HG03469 (cell line): ENCODE measurements at regions not wholly inside any gene's neighbourhood (a gene's known extent, or its start where the extent isn't known, plus 50 kb on each side); places are given as distances from the start of the nearest gene placed in this dataset.

Experiments
- ATAC-seq: cut with Tn5 transposase; IDR thresholded peaks from one replicate; pipeline ENCODE4 v1.9.1; 2021; ENCODE audit warnings: mild to moderate bottlenecking, moderate library complexity, moderate number of reproducible peaks; ENCODE audit not compliant: unreplicated experiment

DNA sequence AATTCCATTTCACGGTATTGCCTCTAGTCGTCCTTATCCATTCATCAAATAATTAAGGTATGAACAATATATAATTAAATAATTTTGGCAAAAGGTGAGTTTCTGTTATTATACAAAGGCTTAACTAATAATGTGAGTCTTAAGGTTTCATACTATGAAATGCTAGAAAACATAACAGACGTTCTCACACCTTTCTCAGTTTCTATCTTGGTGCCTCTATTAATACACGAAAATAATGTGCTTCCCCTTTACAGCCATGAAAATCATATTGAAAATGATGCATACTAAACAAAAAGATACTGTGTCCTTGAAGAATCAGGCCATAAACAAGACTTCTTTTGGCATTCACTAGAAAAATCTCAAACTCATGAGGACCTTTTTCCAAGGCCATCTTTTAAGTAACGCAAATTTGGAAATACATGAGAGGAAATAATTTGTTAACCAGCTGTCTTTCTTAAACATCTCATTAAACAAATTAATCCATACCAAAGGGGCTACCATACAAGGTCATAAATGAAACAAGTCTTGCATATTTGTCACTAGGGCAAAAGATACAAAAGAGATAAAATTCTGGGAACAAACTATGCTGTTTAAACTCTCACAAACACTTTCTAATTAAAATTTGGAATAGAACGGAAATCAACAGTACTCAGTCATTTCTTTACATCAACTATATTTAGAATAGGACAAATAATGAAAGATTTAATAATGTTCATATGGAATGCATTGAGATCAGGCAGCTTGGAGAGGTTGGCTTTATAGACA lies 53.9 kb upstream of the CAV2 start:
- ATAC-seq: no peak

DNA sequence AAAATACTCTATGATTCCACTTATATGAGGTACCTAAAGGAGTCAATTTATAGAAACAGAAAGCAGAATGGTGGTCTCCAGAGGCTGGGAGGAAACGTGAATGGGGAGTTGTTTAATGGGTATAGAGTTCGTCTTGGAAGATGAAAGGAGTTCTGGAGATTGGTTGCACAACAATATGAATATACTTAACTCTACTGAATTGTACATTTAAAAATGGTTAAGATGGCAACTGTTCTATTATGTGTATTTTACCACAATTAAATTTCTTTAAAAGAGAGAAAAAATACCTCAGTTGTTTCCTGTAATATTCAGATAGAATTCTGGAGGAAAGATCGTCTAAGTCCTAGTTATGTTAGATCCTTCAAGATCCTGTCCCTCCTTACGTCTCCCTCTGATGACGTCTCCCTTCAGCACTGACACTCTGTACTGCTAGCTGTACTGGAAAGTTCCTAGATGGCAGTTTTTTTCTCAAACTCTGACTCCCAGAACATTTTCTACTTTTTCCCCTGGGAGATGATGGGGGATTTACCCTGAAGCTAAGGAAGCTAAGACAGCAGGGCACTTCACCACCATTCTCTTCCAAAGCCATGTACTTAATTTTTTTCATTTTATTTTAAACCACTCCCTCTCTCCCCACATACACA lies 53.2 kb upstream of the CAV2 start:
- no peak for ATAC-seq

DNA sequence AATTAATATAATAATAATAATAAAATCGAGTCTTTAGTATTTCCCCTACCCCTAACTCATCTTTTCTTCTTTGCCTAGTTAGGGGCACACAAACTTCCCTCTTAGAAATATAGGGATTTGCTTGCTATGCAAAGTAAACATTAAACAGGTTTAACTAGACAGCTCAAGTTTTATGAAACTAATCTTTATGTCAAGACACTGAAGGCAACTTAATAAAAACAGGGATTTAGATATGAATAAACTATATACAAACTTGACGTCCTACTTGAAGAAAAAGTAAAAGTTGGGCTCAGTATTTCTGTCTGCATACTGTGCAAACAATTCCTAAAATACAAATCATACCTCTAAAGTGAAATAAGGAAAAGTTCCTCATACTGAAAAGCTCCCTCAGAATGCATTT lies 52.1 kb upstream of the CAV2 start:
- no peak for ATAC-seq

DNA sequence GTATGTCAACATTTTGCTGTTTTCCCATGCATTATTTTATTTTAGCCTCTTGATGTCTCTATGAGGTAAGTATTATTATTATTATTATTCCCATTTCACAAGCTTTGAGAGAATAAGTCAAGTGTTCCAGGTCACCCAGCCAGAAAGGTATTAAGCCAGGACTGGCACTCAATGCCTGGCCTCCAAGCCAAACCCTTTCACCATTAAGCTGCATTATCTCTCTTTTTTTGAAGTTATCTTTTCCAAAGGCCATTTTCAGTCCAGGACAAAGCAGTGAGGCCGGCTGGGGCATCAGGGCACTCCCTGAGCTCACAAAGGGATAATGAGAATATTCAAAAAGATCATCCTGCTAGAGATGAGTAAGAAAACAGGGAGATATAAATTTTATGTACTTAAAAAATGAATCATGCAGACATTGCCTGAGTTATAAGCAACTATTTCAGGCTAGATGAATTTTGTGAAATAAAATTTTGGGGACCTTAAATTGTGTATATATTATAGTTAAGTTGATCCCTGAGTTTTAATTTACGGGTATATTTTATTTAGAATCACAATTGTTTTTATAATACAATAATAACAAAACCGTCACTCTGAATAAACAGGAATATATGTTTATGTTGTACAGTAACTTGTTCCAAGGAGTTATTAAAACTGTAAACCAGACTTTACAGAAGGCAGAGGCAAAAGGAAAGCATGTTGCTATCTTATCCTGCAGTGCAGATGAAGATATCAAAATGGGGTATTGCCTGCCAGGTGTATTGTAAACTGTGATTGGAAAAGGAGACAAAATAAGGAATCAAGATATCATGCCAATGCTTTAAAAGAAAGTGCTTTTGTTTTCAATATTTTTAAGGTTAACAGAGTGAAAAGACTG lies 51.3 kb upstream of the CAV2 start:
- no peak for ATAC-seq

DNA sequence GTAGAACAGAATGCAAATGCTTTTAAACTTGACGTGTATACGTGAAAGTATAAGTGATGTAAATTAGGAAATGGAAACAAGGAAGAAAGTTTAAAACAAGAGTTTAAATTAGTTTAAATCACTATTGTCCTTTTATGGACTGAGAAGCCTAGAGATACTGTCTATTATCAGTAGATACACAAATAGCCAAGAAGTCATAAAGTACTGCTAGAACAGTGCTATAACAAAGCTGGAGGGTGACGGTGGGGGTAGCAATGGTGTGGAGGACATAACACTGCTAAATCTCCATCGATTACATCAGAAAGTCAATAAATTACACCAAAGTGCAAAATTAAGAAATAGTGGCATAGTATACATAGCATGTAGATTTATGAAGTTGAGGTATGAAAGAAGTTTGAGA lies 50.1 kb upstream of the CAV2 start:
- no peak for ATAC-seq
